HG03575 (cell line): ENCODE measurements at regions not wholly inside any gene's neighbourhood (a gene's known extent, or its start where the extent isn't known, plus 50 kb on each side); places are given as distances from the start of the nearest gene placed in this dataset.
"Not testable (repeated sequence)": the region's sequence is repeated elsewhere in the genome, so short reads cannot be mapped to it uniquely, and the experiment has no call there.

Experiments
- ATAC-seq: cut with Tn5 transposase; IDR thresholded peaks from one replicate; pipeline ENCODE4 v1.9.1; 2021; ENCODE audit not compliant: unreplicated experiment, insufficient number of reproducible peaks, low FRiP score; ENCODE audit errors: extremely low read depth

GRCh38 chr7:17434841-17435692 lies 136.6 kb downstream of the AHR start:
- ATAC-seq: no peak

- no peak for ATAC-seq
Observed at GRCh38 chr7:17436126-17436525, 137.7 kb downstream of the AHR start.

GRCh38 chr7:17437586-17437985 lies 139.1 kb downstream of the AHR start:
- ATAC-seq: no peak

GRCh38 chr7:17440025-17440784 lies 141.8 kb downstream of the AHR start:
- ATAC-seq: not testable (repeated sequence)

GRCh38 chr7:17440831-17441230 lies 142.4 kb downstream of the AHR start:
- no peak for ATAC-seq

- no peak for ATAC-seq
Observed at GRCh38 chr7:17441557-17441956, 143.1 kb downstream of the AHR start.

- ATAC-seq: no peak
Observed at GRCh38 chr7:17444151-17444550, 145.7 kb downstream of the AHR start.

- no peak for ATAC-seq
Observed at GRCh38 chr7:17444673-17445072, 146.2 kb downstream of the AHR start.

- ATAC-seq: no peak
Observed at GRCh38 chr7:17446340-17446739, 147.9 kb downstream of the AHR start.

GRCh38 chr7:17447728-17448478 lies 149.5 kb downstream of the AHR start:
- no peak for ATAC-seq

- no peak for ATAC-seq
Observed at GRCh38 chr7:17448479-17449423, 150.3 kb downstream of the AHR start.

GRCh38 chr7:17456541-17456940 lies 158.1 kb downstream of the AHR start:
- ATAC-seq: no peak

GRCh38 chr7:17460001-17460400 lies 161.5 kb downstream of the AHR start:
- no peak for ATAC-seq

- no peak for ATAC-seq
Observed at GRCh38 chr7:17460665-17461064, 162.2 kb downstream of the AHR start.

- ATAC-seq: no peak
Observed at GRCh38 chr7:17462131-17462631, 163.7 kb downstream of the AHR start.

- no peak for ATAC-seq
Observed at GRCh38 chr7:17463511-17464085, 165.1 kb downstream of the AHR start.

- no peak for ATAC-seq
Observed at GRCh38 chr7:17466216-17466615, 167.8 kb downstream of the AHR start.

GRCh38 chr7:17467386-17467945 lies 169.0 kb downstream of the AHR start:
- no peak for ATAC-seq
